ENCODE measurements at regions not wholly inside any gene's neighbourhood (a gene's known extent, or its start where the extent isn't known, plus 50 kb on each side); places are given as distances from the start of the nearest gene placed in this dataset.

DNA sequence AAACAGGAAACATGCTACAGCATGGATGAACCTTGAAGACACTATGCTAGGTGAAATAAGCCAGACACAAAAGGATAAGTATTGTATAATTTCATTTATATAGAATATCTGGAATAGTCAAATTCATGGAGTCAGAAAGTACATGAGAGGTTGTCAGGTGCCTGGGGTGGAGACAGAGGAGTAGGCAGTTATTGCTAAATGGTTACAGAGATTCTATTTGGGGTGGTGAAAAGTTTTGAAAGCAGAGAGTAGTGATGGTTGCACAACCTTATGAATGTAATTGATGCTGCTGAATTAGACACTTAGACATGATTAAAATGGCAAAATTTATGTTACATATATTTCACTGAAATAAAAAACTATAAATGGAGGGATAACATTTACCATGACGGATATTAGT lies 197.4 kb downstream of the VAPA start:
- Histone ChIP-seq H3K79me2 (ENCODE audit: insufficient read depth, low read length) (no peaks in the 10 kb centered on the region), H3K79me1 (ENCODE audit: insufficient read depth, low read depth, low read length, poor library complexity, severe bottlenecking) (no peaks in the 10 kb centered on the region), H2AK5ac (ENCODE audit: insufficient read length, low read length) (no peak overlapping the region), H4K5ac (ENCODE audit: insufficient read length, low read depth, low read length) (no peak overlapping the region), H3K23me2 (ENCODE audit: insufficient read length, low read depth, low read length, poor library complexity, severe bottlenecking) (no peaks in the 10 kb centered on the region), H2BK120ac (ENCODE audit: low read depth, low read length, poor library complexity, severe bottlenecking) (no peak overlapping the region), H2BK20ac (ENCODE audit: low read depth, low read length, poor library complexity, severe bottlenecking) (no peak overlapping the region), H3K23ac (ENCODE audit: insufficient read length, low read depth, low read length) (no peak overlapping the region), H3K9ac (ENCODE audit: extremely low read depth, insufficient read length, low read length) (no peak overlapping the region), H4K20me1 (ENCODE audit: control insufficient read depth, insufficient read depth, insufficient read length) (no peaks in the 10 kb centered on the region), H3K56ac (ENCODE audit: insufficient read length, low read depth, low read length) (no peak overlapping the region), H4K8ac (replicated peaks; ENCODE audit: insufficient read length, low read depth, low read length) (no peak overlapping the region), H3K4me1 (ENCODE audit: insufficient read depth, low read length) (no peaks in the 10 kb centered on the region), H3K4me2 (ENCODE audit: insufficient read depth, insufficient read length, low read length) (no peak overlapping the region), H3K9me3 (ENCODE audit: control insufficient read depth, low read depth, low read length) (no peaks in the 10 kb centered on the region), H2BK15ac (ENCODE audit: low read depth, low read length) (no peak overlapping the region), H3K27me3 (ENCODE audit: insufficient read depth, low read length) (no peaks in the 10 kb centered on the region), H3K14ac (ENCODE audit: insufficient read depth, low read length) (no peak overlapping the region), H4K91ac (ENCODE audit: insufficient read length, low read depth, low read length) (no peak overlapping the region), H3K4ac (ENCODE audit: low read depth, low read length) (no peak overlapping the region), H3T11ph (ENCODE audit: low read length) (no peak overlapping the region), H2AFZ (ENCODE audit: low read length) (no peak overlapping the region), H3K27ac (ENCODE audit: insufficient read length, low read depth, low read length) (no peak overlapping the region), H2BK5ac (ENCODE audit: insufficient read length, low read length) (no peak overlapping the region), H2BK12ac (ENCODE audit: insufficient read length, low read depth, low read length) (no peak overlapping the region), H3K18ac (ENCODE audit: insufficient read length, low read depth, low read length) (no peak overlapping the region)
- no peak overlapping the region for H3K4me3 Mint-ChIP-seq
- no peak overlapping the region for H3K27ac Mint-ChIP-seq
- peaks cover 0 to 6% of the 10 kb centered on the region in 2 experiments; a peak in 2 of 5 replicates for H3K9me3 Mint-ChIP-seq
- H3K27me3 Mint-ChIP-seq (ENCODE audit: low read depth) = peaks cover 1% of the 10 kb centered on the region; the same call in 1 of the 2 replicates
- H3K36me3 Mint-ChIP-seq (ENCODE audit: insufficient read depth in 1 of 3, low read depth in 3 of 3) = 0 out of 7 replicates have a peak, but pooled peaks cover 0 to 4% (median 3%) of the 10 kb centered on the region in 3 experiments
- no peak for DNase-seq
- no peak for TF ChIP-seq CTCF (conservative IDR thresholded peaks at IDR 0.05)
- WGBS (ENCODE audit: extremely low coverage, insufficient read length, low lambda C conversion rate) = no CpG with 5 or more reads among the region's 1 CpG
- peaks cover 20 to 23% of the 10 kb centered on the region in 2 experiments for H3K4me1 Mint-ChIP-seq

All from H9 (cell line).